Astrocyte (in vitro differentiated cells and primary cell): ENCODE measurements at regions not wholly inside any gene's neighbourhood (a gene's known extent, or its start where the extent isn't known, plus 50 kb on each side); places are given as distances from the start of the nearest gene placed in this dataset.

Experiments
- CTCF ChIP-seq: IDR thresholded peaks from 2 replicates; pipeline ENCODE4 v1.5.1; 2011; ENCODE audit warnings: low read depth, mild to moderate bottlenecking, inconsistent platforms, low read length, moderate library complexity; ENCODE audit not compliant: insufficient read depth
- EZH2 ChIP-seq: IDR thresholded peaks from 2 replicates; pipeline ENCODE4 v1.6.1; 2012; ENCODE audit warnings: mild to moderate bottlenecking, low read length, inconsistent platforms; ENCODE audit not compliant: insufficient read depth

- no peak for TF ChIP-seq CTCF
- TF ChIP-seq EZH2 = no peak
Observed at GRCh38 chrY:19265404-19265803, 479.1 kb downstream of the KDM5D start.
